GM18909 (cell line): ENCODE measurements at regions not wholly inside any gene's neighbourhood (a gene's known extent, or its start where the extent isn't known, plus 50 kb on each side); places are given as distances from the start of the nearest gene placed in this dataset.

ENCODE experiments used
- ATAC-seq: cut with Tn5 transposase; IDR thresholded peaks from one replicate; pipeline ENCODE4 v1.9.1; 2021; ENCODE audit warnings: mild to moderate bottlenecking; ENCODE audit not compliant: unreplicated experiment, poor library complexity

DNA sequence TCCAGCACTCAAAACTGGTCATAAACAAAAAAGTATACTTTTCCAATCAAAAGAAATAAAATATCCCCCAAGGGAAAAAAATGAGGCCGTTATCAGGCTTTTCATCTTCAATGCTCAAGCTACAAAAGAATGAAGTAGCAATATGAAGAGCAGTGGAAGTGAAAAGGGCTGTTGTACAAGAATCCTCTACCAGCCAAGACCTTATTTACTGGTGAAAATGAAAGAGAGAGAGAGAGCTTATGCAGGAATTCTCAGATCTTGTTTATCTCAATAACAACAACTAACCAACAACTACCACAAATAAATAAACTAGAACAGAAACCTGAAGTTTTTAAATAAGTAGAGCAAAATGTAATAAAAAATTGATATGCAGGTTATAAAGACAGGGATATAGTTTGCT is 400.6 kb downstream of the HDGFL1 start:
- no peak for ATAC-seq

DNA sequence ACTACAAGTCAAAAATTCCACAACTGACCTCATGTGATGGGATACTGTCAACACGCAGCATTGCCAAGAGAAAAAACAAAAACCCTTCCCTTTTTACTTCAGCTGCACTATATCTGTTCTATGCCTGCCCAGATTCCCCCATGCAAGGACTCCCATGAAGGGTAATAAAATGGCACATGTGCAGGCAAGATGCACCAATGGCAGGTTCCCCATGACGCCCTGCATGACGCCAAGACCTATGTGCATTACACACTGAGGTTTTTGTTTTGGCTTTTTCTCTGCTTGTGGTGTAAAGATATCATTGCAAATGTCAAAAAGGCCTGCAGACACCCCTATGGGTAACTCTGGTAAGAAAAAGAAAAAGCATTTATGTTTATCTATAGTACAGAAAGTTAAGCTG is 403.4 kb downstream of the HDGFL1 start:
- ATAC-seq = no peak

DNA sequence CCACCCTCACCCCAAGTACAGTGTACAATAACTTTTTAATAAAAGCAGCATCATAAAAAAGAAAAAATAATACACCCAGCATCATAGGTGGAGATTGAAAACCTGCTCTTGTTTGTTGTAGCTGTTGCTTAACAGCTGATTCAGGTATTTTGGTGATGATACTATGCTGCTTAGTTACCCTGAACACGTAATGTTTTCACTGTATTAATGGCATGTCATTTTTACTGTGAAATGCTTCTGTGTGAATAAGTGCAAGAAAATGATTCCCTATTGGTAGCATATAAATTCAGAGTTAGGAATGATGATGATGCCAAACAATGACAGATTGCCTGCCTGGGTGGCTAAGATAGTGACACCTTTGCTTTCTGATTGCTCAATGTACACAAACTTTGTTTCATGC is 405.7 kb downstream of the HDGFL1 start:
- no peak for ATAC-seq

DNA sequence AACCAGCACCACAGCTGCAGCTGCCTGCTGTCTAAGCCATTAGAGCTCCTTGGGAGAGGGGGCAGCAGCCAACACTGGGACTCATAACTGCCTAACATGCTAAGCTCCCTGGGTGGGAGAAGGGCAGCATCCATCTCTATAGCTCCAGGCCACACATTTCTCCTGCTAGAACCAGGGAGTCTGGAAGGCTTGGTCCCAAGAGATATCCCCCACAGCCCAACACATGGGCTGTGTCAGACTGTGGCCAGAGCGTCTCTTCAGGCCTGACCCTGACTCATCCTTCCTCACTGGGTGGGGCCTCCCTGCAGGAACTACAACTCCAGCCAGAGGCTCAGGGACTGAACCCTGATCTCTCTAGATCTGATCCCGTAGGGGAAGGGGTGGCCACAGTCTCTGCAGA is 411.1 kb downstream of the HDGFL1 start:
- ATAC-seq = no peak

DNA sequence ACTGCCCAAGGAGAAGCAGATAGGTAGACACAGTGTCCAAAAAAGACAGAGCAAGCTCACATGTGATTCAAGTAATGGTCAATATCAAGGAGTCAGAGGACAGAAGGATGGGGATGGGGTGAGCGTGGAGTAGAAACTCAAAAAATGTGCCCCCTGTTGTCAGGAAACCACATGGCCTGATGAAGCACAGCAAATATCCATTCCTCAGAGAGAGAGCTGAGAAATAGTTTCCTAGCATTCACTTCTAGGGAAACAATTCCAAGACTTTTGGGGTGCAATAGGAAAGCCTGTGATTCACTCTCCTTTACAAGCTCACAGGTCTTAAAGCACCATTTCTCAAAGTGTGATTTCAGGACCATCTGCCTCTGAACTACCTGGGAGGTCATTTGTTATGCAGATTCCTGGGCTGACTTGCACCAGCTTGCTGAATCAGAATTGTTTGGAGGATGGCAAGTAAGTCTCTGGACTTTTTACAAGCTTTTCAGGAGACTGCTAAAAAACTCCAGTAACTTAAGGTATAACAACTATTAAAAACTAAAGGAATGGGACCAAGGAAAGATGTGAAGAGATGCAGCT is 432.8 kb downstream of the HDGFL1 start:
- no peak for ATAC-seq

DNA sequence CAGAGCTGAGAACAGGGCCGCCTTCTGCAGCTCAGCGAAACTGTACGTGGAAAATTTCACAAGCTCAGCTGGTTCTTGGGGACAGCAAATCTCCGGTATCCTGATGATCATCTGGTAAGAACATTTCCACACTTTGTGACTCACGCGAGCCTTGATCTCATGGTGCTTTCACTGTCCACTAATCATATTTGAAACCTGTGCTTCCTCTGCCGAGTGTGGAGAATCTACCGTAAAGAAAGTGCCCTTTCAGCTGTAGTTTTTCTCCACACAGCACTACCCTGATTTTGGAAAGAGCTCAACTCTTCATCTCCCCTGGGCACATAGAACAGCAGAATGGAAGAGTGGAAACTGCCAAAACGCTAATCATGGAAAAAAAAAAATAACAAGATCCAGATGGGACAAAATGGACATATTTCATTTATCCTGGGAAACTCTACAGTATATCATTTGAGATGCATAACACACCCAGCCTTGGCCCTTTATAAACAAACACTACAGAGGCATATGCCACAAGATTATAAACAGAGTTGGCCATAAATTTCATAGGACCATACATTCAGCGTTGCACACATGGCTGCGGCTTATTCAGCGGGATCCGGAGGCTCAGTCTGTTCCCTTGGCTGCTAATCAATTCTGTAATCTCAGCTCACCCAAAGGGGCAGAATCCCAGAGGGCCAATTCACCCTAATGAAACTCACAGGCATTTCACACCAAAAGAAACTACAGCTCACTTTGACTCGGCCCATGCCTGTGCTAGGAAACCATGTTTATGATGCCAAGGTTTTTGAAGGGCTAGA is 434.5 kb downstream of the HDGFL1 start:
- no peak for ATAC-seq

DNA sequence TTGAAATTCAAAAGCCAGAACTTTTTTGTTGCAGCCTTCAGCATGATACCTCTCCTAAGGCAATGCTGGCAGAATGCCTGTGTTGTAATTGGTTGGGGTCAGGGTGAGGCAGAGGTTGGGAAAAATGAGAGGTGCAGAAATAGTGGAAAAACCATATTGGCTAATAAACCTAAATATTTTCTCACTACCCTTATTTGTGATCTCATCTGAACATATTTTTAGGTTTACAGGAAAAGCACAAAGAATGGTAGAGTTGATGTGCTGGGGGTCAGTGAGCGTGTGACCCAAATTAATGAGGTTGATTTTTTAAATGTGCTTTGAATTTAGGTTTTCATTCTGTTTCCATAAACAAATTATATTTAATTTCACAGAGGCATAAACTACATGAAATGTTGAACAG is 437.3 kb downstream of the HDGFL1 start:
- no peak for ATAC-seq

DNA sequence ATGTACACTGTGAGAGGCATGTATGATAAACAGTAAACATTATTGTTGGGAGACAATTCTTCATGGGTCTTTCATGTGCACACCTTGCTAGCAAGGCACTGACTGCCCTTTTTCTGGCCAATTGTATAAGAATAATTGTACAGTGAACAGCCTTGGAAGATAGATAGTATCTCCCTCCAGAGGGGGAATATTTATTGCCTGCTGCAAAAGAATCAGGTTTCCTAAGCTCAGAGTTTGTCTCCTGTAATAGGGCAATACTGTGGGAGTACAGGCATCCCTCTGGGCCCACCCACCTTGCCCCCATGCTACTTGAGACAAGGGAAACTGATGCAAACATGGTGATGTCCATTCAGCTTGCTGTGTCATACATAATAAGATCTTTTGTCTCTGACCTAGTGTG is 442.2 kb downstream of the HDGFL1 start:
- ATAC-seq = no peak

DNA sequence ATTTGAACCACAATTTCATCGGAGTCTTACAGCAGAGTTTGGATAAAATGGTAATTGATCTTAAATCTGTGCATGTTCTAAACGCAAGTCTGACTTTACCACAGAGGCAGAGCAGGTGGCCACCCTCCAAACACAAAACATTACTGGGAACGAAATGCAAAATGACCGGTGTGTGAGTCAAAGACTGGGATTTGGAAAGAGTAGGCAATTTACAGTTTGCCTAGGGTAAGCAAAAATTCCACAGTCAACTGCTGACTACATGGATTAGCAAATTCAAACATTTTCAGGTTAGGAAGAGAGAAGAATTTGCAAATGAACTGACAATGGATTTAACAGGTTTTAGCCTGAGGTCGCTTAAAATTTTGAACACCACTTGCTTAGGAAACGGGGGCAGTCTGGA is 444.4 kb downstream of the HDGFL1 start:
- ATAC-seq = no peak

DNA sequence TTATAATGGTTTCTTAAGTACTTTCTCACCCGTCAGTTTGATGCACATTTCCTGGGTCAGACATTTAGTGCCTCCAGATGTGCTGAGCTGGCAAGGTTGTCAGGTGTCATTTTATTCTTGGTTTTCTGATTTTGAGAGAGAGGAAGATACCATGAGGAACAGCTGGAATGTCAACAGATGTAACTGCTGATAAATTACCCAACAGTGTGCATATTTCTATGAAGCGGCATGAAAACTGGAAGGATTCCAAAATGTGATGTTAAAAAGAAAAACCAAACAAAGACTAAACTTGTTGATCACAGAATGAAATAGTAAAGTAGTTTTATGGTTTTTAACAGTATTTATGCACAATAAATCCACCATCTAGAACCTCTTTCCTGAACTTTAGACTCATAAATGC is 447.3 kb downstream of the HDGFL1 start:
- no peak for ATAC-seq

DNA sequence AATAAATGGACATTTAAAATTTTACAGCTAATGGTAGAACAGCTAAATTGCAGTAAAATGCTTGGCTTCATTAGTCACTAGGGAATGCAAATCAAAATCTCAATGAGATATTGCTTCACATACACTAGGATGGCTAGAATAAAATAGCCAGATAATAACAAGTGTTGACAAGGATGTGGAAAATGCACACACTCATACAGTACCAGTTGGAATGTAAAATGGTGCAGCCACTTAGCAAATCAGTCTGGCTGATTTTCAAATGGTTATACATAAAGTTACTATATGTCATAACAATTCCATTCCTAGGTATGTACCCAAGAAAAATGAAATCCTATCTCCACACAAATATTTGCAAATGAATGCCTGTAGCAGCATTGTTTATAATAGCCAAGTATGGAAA is 452.1 kb downstream of the HDGFL1 start:
- ATAC-seq = no peak

DNA sequence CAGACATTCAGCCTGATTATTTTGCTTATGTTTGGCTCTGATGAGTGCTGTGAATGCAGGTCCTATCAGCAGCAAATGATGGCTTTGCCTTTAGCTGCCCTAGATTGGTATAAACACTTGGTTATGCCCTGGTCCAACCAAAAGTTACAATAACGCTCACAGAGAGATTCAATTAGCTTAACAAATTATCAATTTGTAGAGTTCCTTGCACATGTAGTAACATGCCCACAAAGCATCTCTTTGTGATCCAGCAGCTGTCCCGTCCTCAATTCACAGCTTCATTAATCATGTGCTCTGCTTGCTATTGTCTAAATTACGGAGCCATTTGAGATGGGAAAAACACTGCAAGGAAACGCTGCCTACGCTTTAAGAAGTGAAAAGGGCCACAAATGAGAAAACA is 457.9 kb downstream of the HDGFL1 start:
- ATAC-seq = no peak

DNA sequence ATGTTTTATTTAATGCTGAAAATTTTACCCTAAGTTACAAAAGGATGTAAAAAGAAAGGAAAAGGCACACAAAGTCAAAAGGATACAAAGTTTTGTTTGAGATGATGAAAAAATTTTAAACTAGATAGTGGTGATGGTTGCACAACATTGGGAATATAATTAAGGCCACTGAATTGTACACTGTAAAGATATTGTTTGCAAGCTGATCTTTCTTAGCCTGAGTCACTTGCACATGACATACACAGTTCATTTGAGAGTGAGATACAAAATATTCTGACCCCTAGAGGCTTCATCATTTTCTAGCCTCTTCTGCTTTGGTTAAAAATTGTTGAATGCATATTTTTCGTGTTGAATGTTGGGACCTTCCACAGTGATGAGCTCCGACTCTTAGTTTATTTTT is 462.6 kb downstream of the HDGFL1 start:
- no peak for ATAC-seq

DNA sequence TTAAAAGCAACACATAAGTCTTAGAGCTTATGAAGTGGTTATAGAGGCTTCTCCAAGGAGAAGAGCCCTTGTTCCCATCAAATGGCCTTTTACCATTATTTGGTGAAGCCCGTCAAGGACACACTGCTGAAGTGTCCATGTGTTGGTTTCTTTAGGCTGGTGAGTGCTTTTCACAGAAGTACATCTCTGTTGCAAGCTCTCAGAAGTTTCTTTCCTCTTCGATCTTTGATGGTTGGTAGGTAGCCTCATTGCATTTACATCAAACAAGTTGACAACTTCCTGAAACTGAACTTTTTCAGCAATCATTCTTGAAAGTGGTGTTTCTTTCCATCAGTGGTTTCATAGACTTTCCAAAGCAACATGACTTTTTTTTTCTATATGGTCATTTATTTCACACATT is 465.6 kb downstream of the HDGFL1 start:
- no peak for ATAC-seq

DNA sequence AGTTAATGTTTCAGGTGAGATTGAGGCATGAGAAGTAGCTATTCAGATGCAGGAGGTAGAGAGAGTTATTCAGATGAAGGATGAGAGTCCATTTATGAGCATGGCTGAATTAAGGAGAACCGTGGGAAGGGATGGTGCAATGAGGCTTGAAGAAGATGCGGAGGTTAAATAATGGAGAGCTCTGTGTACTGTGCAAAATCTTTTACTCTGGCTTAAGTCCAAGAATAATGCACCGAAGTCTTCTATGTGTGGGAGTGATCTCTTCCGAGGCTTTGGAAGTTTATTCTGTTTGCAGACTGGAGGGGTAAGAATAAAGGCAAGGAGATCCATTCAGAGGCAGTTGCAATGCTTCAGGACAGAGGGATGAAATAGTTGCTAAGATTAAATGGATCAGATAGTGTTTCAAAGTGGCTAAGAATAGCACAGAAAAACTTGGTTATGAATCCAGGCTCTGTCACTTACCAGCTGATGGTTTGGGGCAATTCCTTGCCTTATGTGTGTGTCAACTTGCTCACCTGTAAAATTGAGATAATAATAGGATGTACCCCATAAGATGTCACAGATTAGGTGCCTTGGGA is 467.1 kb downstream of the HDGFL1 start:
- no peak for ATAC-seq

DNA sequence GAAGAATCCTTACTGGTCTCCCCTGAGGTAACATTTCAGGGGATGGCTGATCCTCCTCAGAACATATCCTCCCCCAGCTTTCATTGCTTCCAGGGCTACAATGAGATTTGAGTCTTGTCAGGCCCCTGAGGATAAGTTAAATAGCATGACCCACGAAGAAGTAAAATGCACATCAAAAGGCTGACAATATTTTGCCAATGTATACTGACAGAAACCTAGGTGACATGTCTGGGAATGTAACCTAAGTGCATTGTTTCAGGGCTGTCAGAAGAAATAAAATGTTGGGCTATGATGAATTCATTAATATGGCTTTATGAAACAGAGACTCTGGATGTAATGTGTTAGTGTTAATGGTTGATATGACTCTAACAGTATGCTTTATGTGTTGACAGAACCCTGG is 471.5 kb downstream of the HDGFL1 start:
- no peak for ATAC-seq

DNA sequence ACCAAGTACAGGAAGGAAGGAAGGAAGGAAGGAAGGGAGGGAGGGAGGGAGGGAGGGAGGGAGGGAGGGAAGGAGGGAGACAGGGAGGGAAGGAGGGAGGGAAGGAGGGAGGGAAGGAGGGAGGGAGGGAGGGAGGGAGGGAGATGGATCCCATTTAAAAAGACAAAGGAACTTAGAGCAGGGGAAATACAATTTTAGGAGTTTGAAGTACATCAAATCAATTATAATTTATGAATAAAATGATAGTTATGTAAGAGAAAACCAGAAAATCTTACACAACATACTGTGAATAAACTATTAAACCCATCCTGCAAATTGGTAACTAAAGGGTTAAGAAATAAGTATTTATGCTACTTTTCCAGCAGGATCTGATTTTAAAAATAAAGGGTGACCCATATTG is 475.9 kb downstream of the HDGFL1 start:
- ATAC-seq = no peak

DNA sequence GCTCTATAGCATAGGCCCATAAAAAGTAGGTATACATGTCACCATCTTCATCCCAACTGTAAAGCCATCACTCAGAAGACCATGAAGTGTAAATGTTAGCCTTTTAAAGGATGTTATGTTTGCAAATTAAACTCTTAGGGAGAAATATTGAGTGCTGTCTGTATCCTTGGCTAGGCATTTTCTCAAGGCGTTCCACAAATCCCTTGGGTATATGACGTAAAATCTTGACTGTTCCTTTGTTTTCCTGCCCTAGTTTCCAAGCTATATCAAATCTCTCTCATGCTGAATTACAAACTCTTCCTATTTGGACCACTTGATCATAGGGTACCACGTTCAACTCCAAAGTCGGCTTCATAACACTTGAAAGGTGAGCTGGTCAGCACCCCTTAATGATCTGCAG is 486.2 kb downstream of the HDGFL1 start:
- ATAC-seq = no peak

DNA sequence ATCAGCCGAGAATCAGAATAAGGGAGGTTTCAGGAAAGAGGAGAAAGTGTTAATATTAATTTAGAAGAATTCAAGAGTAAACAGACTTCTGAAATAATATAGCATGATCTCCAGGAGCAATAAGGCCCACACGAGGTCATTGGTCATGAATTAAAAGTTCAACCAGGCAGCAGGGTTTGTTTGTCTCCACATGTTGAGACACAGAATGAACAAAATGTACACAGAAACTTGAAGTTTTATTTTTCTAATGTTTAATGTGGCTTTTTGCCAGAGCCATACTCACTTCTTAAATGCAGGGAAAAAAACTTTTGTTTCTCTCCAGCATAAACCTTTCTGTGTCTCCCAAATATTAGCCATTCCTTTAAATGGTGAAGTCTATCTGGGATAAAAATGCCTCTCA is 504.5 kb downstream of the HDGFL1 start:
- ATAC-seq = no peak

DNA sequence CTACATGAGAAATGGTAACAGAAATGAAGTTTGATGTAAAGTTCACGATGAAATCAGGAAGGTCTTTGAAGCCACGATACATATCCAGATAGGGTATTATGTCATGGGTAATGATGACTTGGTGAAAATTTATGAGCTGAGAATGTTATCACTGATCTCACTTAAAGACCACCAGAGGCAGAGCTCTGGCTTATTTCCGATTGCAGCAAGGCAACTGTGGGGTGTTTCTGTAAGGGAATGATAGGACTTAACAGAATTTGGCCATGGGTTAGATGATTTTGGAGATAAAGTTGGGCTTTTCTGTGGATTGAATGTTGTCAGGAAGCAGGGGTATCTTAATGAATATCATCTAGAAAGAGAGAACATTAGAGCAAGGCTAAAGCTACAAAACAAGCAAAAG is 508.4 kb downstream of the HDGFL1 start:
- ATAC-seq = no peak

DNA sequence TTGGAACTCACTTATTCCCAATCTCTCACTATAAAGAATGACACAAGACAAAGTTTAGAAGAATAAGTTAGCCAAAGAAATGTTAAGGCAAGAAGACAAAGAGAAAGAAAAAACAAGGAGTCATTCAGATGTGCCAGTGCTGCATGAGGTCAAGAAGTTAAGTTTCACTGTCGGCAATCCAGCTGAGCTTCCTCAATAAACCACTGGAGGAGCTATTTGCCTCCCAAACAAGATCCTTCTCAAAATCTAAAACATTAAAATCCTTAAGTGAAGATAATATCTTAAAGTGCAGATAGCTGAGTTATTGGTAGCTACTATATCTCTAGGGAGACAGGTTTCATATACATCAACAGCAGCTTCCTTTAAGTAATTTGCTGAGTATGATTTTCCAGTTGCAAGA is 512.3 kb downstream of the HDGFL1 start:
- ATAC-seq = no peak

DNA sequence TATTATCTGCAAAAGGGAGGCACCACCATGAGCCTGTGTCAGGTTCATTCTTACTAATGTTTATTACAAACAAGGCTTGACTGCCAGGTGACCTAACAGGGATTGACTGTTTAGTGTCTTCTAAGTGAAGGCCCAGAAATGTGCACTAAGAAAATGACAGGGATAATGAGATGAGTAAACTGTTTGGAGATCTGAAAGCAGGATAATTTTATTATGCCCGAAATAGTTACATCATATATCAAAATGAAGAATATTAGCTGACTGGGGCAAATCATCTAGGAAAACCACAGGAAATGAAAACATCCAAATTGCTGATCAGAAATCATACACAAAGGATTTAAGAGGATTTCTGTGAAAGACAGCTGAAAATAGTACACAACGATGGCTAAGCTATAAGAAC is 516.7 kb downstream of the HDGFL1 start:
- ATAC-seq = no peak
